Skin of body (tissue), 1 donor: ENCODE measurements at regions not wholly inside any gene's neighbourhood (a gene's known extent, or its start where the extent isn't known, plus 50 kb on each side); places are given as distances from the start of the nearest gene placed in this dataset.

Experiments
- DNase-seq: peaks from one replicate; lab custom pipeline; 2025; lab: John Stamatoyannopoulos, UW

DNA sequence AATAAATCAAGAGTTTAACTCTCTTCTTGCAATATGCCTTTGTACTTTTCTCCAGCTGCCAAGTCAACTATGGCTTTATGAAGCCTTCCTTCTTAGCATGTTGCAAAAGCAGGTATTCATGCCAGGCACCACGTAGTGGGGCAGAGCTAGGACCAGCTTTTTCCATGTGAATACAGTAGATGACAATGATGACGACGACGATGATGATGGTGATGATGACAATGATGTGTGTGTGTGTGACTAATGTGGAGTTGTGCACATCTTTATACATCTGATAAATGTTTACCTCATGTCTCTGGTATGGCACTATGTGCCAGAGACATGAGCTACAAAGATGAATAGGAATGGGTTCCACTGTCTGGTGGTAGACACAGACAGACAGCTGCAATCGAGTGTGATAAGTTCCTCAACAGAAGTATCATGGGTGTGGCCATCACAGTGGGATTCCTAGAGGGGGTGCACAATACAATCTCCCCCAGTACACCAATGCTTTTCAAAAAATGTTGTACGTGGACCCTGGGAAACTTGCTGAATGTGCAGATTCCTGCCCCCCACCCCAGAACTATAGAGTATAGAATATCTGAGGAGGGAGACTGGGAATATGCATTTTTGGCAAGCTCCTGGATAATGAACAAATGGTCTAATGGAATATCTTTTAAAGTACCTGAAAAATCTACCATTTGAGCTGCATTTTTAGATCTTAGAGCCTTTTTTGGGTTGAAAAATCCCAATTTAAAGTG, 183.4 kb downstream of the ABCC12 start:
- DNase-seq: no peak

DNA sequence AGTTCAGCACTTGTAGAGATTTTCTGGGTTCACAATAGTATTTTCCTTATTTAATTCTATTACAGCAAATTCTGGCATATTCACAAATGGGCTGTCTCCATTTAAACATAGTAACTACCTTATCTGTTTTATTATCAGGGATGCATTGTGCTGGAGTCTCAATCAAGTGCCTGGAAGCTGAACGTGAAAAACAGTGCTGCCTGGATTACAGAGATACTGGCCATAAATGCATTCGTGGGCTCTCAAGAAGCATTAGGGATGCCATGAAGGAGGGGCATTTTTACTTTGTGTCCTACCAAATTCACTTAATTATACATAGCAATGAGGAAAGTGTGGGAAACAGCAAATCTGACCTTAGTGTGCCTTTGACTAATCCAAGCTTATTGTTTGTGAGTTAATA, 184.6 kb downstream of the ABCC12 start:
- DNase-seq: no peak

DNA sequence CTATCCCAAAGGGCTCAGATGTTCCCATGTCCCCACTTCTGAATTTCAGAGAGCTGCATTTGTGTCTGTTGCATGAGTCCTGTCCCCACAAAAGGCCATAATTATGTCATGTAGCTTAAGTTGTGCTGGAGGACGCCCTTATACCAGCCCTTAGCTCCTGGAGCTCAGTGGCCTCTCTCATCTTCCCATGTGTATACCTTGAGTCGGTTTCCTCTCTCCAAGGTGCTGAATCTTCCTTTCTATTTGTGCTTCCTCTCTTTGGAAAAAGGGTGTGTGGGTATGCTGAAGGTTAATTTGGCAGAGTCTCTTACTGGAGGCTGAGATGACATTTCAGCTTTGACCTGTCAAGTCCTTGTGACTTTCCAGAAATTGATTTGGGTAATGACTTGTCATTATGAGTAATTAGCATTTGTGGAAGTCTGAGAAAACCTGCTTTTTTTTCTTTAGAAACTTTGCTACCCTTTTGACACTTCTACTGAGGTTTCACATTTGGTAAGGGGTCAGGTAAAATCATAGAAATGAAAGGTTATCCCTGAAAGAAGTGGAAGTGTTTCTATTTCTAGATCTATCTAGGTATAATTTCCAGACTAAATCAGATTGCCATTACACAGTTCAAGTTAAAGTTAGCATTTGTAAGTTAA, 185.4 kb downstream of the ABCC12 start:
- DNase-seq: no peak

DNA sequence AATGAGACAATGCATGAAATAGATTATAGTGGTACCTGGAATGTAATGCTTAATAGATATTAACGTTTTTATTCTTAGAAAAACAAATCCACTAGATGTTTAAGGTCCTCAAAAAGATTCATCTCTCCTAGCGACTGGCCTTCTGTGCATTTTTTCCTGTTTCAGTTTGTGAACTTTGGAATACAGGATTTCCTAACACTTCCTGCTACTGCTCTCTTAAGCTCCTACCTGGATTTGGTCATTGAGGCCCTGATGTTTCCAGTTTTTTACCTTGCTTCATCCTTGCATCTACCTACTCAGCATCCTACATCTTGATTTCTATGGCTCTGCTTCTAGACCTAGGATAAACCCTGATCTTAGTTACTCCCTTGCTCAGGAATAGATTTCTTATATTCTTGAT, 188.4 kb downstream of the ABCC12 start:
- no peak for DNase-seq

DNA sequence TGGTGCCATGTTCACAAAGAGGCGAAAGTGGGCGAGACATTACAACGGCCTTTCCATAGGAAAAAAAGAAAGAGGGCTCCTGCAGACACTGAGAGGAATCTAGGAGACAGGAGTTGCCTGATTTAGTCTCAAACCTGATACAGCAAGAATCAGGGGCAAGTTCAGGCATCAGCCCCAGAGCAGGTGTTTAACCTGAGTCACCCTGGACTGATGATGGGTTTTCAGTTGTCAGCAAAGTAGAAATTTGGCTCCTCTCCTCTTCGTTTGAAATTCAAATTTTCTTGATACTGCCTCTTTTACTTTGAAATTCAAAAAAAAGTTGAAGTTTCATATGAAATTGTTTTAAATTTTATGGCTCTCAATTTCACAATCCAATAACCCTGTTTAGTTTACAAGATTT, 189.5 kb downstream of the ABCC12 start:
- no peak for DNase-seq

DNA sequence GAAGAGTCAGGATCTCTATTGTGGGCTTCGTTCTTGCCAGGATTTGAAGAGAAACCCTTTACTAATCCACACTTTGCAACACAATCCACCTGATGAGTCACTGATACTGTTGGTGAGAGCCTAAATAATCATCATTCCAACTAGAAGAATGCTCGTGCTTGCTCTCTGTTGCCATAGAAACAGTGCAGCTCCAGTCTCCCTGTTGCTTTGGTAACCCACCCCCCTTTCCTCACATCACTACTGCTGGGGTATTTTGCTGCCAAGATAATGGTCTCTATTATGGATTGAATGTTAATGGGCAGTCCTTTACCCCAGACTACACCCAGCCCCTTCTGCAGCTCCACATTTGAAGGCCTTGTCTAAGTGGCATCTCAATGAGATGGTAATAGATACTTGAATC, 190.4 kb downstream of the ABCC12 start:
- no peak for DNase-seq

DNA sequence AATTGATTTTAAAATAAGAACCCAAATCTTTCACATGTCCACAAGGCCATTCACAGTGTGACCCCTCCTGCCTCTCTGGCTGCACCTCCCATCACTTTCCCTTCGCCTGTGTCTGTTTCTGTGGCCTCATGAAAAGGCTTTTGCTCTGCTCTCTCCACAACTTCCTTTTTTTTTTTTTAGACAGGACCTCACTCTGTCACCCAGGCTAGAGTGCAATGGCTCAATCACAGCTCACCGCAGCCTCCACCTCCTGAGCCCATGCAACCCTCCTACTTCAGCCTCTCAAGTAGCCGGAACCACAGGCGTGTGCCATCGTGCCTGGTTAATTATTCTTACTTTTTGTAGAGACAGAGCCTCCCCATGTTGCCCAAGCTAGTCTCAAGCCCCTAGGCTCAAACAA, 197.1 kb downstream of the ABCC12 start:
- no peak for DNase-seq

DNA sequence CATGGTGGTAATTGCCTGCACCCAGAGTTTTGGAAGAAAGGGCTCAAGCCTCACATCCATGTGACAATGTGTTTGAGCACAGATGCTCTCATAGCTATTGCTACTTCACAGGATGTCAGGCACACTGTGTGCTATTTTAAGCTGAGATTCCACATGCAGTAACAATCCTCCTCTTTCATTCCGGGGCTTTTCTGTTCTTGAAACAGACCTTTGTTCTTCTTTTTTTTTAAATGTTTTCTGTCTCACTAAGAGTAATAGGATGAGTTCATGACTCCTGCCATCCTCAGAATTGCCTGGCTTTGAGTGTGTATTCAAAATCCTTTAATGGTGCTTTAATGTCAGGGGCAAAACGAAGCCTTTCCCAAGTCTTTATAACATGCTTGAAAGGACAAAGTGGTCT, 198.9 kb downstream of the ABCC12 start:
- no peak for DNase-seq

DNA sequence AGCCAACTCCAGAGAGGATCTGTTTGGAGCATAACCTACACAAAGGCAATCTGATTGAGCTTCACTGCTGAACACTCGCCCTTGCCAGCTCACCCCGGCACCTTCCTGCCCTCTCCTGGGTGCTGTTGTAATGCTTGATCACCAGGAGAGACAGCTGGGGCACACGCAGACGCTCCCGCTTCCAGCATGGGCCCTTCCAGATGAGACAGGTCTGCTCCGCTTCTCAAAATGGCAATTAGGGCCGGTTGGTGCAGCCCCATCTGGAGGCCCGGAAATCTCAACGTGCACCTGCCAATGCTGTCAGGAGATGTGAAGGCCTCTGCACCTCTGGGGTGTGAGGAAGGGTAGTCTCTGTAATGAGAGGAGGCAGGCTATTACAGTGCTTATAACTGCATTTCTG, 206.1 kb downstream of the ABCC12 start:
- no peak for DNase-seq

DNA sequence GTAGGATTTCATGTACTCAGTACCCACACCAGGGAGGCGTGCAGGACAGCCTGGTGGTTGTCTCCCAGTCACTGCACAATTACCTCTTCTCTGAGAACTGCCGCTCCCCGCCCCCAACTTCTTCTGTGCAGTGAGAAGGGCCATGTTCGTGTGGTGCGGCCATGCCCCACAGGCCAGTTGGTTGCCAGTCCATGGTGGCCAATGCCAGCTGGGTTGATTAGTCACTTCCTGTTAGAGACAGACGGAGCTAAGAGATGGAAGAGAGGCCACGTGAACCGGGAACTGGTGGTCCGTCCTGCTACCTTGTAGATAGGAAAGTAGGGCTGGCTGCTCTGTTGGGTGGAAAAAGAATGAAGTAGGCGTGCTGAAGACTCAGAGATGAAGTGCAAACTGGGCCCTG, 206.5 kb downstream of the ABCC12 start:
- DNase-seq: no peak

DNA sequence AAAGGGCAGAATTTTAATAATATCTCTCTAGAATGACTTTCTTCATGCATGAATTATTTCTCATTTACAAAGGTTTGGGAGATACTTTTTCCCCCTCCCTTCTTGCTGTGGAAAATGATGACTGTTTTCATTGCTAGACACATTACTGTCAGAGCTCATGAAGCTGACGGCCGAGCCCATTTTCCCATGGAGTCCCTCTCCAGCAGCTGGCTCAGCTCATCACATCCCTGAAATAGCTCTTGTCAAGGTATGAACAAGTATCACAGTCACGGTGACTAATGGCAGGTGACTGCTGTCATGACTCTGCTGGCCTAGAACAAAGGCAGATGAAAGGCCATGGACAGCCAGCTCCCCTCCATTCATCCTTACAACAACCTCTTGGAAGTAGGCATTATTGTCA, 208.1 kb downstream of the ABCC12 start:
- DNase-seq: no peak

DNA sequence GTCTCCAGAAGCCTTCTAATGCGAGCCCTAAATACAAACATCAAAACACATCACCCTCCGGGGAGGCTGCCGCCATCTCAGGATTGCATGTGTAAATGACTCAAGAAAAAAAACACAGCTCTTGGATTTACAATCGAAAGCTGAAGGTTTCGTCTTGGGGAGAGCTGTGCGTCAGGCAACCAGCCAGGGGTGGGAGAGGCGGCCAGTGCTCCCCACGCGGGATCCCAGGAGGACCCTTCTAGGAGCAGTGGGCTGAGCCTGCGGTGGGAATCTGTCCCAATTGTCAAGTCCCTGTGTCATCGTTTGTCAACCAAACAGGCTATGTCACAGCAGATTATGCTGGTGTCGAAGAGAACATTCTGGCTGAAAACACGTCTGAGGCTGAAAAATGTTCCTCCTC, 209.7 kb downstream of the ABCC12 start:
- no peak for DNase-seq

DNA sequence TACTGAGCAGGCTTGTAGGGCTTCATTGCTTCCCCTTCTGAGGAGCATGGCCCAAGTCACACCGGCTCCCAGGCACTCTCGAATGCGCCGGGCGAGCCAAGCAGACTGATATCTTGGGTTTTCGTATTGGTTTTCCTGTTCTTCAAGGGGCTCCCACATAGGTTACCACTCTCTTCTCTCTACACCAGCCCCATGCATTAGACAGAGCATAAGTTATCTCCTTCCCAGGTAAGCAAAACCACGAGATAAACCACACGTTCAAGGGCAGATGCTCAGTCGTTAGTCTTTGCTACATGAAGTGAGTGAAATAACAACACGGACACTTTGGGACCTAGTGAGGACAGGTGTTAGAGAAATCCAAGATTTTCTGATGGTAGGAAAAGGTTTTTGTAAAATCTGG, 211.2 kb downstream of the ABCC12 start:
- no peak for DNase-seq

DNA sequence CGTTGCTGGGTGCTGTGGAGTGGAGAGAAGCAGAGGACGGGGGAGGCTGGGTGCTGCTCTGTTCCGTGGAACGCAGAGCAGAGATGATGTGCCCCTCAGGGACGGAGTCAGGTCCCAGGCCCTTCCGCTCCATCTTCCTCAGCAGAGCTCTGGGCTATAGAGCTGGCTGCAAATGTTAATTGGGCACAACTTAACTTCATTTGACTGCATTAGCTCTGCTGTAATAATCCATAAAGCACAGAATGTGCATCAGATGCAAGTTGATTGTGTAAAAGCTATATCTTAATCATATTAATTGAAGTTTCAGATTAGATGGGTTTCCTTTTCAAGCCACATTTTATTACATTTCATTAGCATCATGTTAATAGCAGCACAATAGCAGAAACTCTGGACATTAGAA, 212.6 kb downstream of the ABCC12 start:
- no peak for DNase-seq

DNA sequence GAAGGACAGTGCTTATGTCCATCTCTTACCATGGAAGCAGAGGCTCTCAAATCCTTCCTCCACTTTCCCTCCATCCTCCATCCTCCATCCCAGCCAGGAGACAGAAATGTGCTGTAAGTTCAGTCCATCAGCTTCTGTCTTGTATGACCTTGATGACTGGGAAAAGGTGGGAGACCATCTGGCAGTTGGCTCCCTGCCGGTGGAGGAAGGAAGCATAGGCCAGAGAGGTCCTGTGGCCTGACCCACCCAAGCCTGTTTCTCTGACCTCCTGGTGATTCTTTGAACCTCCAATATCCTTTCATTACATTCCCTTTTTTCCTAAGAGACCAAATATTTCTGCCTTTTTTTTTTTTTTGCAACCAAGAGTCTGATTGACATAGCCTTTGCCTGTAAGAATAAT, 215.3 kb downstream of the ABCC12 start:
- DNase-seq: no peak

DNA sequence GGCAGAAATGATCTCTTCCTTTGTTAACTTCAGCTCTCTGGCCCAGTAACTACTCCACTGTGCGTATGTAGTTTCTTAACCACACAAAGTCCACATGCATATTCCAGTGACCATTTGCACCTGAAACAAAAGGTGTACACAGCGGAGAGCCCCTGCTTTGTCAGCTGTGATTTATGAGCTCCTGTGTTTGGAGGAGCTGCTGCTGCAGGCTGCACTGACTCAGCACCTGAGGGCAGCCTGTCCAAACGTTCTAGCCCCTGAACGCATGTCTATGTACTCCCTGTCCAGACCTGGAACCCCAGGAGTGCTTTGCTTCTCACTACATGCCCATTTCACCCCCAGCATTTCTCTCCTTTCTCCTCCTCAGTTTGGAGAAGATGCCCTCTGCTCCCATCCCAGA, 216.1 kb downstream of the ABCC12 start:
- no peak for DNase-seq

DNA sequence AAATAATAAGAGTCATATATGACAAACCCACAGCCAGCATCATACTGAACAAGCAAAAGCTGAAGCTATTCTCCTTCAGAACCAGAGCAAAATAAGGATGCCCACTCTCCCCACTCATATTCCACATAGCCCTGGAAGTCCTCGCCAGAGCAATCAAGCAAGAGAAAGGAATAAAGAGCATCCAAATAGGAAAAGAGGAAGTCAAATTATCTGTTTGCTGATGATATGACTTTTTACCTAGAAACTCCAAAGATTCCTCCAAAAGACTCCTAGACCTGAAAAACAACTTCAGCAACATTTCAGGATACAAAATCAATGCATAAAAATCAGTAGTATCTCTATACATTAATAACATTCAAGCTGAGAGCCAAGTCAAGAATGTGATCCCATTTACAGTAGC, 217.5 kb downstream of the ABCC12 start:
- DNase-seq: no peak

DNA sequence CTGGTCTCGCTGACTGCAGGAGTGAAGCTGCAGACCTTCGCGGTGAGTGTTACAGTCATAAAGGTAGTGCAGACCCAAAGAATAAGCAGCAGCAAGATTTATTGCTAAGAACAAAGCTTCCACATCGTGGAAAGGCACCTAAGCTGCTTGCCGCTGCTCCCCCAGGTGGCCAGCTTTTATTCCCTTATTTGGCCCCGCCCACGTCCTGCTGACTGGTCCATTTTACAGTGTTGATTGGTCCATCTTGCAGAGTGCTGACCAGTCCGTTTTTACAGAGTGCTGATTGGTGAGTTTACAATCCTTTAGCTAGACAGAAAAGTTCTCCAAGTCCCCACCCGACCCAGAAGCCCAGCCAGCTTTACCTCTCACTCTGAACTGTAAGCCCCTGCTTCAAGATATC, 227.8 kb downstream of the ABCC12 start:
- DNase-seq: no peak

DNA sequence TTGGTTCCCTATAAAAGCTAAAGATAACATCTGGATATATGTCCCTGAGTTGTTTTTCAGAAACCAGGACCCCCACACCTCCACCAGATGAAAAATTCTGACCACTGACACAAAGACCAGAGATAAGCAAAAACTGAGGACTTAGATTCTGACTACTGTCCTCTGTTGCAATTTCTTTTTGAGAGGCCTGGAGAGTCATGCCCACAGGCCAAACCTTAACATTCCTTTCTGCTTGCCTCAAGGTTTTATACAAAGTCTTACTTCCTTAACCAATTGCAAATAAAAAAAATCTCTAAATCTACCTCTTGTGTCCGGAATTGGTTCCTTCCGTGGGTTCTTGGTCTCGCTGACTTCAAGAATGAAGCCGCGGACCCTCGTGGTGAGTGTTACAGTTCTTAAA, 228.5 kb downstream of the ABCC12 start:
- no peak for DNase-seq

DNA sequence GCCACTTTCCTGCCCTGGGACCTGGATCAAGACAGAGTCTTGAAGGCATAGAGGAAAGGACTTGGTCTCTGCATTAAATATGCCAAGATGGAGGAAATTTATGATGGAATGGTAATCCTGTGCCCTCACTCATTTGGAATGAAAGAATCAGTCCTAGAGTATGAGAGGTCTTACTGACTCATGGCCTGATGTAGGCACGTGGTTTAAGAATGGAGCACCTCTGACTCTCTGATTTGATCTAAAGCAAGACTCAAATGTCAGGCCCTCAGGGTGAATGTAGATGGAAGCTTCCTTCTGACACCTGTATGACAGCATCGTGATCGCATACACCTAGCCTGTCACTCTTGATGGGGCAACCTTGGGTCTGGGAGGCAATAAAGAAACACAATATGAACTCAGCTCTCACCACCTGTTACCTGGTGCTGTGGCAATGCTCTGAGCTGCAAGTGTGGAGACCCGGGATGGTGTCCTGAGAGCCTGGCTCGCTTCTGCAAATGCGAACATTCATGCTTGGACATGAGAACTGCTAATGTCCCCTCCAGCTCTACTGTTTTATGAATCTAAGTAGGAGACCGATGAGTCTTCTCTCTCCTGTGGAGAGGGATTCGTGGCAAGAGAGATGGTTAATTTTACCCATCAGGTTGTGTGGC, 229.9 kb downstream of the ABCC12 start:
- DNase-seq: no peak

DNA sequence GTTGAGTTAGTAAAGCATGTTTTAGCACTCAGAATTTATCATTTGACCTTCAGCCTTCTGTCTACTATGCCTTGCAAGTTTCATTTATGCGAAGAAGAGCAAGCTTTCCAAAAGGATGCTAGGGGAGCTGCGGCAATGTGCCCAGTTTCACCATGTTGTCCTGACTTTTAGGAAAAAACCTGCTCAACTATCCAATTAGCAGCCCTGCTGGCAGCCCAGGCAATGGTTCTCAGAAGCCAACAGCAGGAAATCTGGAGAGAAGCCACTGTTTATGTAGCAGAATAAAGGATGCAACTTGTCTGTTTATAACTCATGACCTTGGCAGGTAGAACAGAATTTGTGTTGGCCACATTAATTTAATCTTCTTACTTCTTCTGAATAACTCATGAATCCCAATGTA, 230.8 kb downstream of the ABCC12 start:
- no peak for DNase-seq

DNA sequence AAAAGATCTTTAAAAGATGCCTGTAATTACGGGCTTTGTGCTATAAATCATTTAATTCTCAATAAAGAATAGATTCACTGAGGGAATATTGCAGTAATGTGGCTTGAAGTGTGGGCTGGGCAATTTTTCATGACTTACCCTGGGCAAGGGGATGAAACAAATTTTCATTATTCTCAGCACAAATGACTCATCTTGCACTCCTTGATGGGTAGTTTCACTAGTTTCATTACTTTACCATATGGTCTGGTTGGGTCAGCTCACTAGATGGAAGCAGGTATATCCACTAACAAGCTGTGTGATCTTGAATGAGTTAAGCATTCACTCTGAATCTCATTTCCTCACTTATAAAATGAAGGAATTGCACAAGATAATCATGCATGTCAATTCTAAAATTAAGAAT, 234.3 kb downstream of the ABCC12 start:
- DNase-seq: no peak

DNA sequence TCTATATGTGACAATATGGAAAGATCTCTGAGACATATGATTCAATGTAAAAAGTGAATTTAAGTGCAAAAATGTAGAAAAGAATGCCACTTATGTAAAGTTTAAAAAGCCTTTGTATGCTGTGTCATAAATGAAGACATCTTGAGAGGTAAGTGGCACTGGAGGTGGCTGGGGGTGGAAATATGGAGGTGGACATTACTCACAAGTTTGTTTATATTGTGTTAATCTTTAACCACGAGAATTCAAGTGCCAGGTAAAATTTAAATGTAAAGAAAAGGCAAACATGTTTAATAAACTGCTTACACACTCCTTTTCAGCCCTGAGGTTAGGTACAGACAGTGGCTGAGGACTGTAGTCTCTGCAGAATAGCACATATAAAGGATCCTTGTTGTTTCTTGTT, 235.1 kb downstream of the ABCC12 start:
- no peak for DNase-seq
